ENCODE measurements at regions not wholly inside any gene's neighbourhood (a gene's known extent, or its start where the extent isn't known, plus 50 kb on each side); places are given as distances from the start of the nearest gene placed in this dataset.

GRCh38 chr9:73426269-73426668, 274.6 kb downstream of the ANXA1 start:
- TF ChIP-seq CTCF (IDR thresholded peaks at IDR 0.05) = no peak
- TF ChIP-seq POLR2A (IDR thresholded peaks at IDR 0.05) = no peak

Measured in testis (tissue), 2 donors.